ENCODE measurements at regions not wholly inside any gene's neighbourhood (a gene's known extent, or its start where the extent isn't known, plus 50 kb on each side); places are given as distances from the start of the nearest gene placed in this dataset.

GRCh38 chrX:6783912-6784311 is 249.0 kb upstream of the VCX3A start:
- TF ChIP-seq CTCF (IDR thresholded peaks at IDR 0.05), result no peak
- TF ChIP-seq POLR2A (IDR thresholded peaks at IDR 0.05), result no peak

Data from Peyer's patch (tissue), 4 donors.